ENCODE measurements at regions not wholly inside any gene's neighbourhood (a gene's known extent, or its start where the extent isn't known, plus 50 kb on each side); places are given as distances from the start of the nearest gene placed in this dataset.

DNA sequence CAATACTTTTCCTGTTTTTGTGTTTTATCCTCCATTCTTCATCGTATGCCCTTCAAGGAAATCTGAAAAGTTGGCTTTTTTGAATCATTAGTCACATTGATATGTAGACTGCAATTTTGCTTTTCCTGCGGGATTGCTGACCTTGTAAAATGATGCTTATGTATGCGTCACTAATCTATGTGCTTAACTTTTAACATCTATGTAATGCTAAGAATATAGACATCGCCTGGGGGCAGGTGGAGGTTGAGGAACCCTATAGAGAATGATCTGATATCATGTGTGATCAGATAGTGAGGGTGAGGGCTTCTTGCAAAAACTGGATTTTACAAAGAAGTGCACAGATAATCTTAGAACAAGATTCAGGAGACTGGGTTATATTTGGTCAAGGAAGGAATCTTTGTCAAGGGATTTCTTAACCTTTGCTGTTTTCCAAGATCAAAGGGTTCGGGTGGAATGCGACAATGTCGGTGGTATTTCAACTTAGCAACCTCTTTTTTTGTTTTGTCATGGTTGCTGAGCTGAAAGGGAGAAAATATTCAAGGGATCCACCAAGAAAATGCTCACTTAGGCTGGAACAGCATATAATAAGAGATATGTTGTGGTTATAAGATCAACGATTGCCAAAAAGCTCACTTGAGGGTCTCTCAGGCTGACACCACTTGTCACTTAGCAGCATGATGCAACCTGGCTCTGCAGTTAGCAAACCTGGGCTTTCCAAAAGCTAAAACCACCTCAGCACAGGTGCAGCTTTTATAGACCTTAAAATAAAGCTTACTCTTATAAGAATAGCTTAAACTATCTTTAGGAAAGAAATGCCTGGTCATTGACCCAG, 70.6 kb upstream of the PUDP start:
- DNase-seq (no peak), ATAC-seq (ENCODE audit: insufficient read depth, low FRiP score) (no peak)
- Histone ChIP-seq H3K4me3 (no peak overlapping the region), H3K27ac (ENCODE audit: low read depth in 1 of 2, low read length in 1 of 2) (no peak overlapping the region), H3K9me3 (ENCODE audit: control insufficient read depth in 4 of 4, insufficient read depth in 3 of 4, low read length in 3 of 4) (no peaks in the 10 kb centered on the region), H3K9ac (ENCODE audit: insufficient read depth in 1 of 2, low read length in 2 of 2) (no peak overlapping the region), H3K36me3 (ENCODE audit: control insufficient read depth in 4 of 4, insufficient read depth in 4 of 4, low read length in 4 of 4) (no peaks in the 10 kb centered on the region), H3K27me3 (ENCODE audit: control insufficient read depth in 3 of 3, insufficient read depth in 3 of 3, low read length in 2 of 3) (peaks cover 0 to 49% (median 16%) of the 10 kb centered on the region in 3 donors), H3K4me1 (ENCODE audit: control insufficient read depth in 5 of 5, insufficient read depth in 5 of 5, low read length in 5 of 5) (peaks cover 0 to 6% (median 0%) of the 10 kb centered on the region in 5 donors)
- 77 to 85% methylated on average over 8 of the region's 8 CpGs for WGBS, 2 donors
- TF ChIP-seq, protein P1, sequence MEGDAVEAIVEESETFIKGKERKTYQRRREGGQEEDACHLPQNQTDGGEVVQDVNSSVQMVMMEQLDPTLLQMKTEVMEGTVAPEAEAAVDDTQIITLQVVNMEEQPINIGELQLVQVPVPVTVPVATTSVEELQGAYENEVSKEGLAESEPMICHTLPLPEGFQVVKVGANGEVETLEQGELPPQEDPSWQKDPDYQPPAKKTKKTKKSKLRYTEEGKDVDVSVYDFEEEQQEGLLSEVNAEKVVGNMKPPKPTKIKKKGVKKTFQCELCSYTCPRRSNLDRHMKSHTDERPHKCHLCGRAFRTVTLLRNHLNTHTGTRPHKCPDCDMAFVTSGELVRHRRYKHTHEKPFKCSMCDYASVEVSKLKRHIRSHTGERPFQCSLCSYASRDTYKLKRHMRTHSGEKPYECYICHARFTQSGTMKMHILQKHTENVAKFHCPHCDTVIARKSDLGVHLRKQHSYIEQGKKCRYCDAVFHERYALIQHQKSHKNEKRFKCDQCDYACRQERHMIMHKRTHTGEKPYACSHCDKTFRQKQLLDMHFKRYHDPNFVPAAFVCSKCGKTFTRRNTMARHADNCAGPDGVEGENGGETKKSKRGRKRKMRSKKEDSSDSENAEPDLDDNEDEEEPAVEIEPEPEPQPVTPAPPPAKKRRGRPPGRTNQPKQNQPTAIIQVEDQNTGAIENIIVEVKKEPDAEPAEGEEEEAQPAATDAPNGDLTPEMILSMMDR (IDR thresholded peaks at IDR 0.05; ENCODE audit: control extremely low read depth, extremely low read depth) = no peak

DNA sequence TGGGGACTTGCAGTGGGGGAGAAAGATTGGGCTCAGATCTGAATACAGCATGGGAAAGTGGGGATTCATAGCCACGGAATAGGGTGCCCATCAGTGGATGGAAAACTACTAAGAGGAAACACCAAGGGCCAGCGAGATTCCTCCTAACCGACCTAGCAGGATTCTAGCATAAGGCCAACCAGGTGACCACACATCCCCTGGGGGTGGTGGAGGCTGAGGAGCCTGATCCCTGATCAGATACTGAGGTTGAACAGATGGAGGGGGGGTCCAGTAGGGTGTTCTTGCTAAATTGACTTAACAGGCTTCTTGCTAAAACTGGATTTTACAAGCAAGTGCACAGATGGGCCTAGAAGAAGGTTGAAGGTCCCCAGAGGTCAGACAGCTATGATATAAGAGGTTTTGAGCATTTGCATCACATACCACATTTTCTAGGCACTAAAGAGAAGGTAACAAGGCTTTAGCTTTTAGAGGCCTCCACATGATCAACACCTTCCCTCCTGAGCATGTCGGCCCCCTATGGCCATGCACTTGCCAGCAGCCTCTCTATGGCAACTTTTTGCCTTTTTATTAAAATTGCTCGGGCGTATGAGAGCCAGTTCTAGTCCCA, 69.1 kb upstream of the PUDP start:
- DNase-seq = no peak
- H3K9ac ChIP-seq (ENCODE audit: insufficient read depth in 1 of 2, low read length in 2 of 2) = no peak overlapping the region
- WGBS, 2 donors = 95 to 98% methylated on average over 6 of the region's 6 CpGs
- peaks cover 0 to 50% (median 13%) of the 10 kb centered on the region in 3 donors for H3K27me3 ChIP-seq (ENCODE audit: control insufficient read depth in 3 of 3, insufficient read depth in 3 of 3, low read length in 2 of 3)
- peaks cover 0 to 6% (median 0%) of the 10 kb centered on the region in 5 donors for H3K4me1 ChIP-seq (ENCODE audit: control insufficient read depth in 5 of 5, insufficient read depth in 5 of 5, low read length in 5 of 5)
- H3K36me3 ChIP-seq (ENCODE audit: control insufficient read depth in 4 of 4, insufficient read depth in 4 of 4, low read length in 4 of 4) = no peaks in the 10 kb centered on the region
- H3K27ac ChIP-seq (ENCODE audit: low read depth in 1 of 2, low read length in 1 of 2) = no peak overlapping the region
- no peak for ATAC-seq (ENCODE audit: insufficient read depth, low FRiP score)
- TF ChIP-seq, protein P1 (IDR thresholded peaks at IDR 0.05; ENCODE audit: control extremely low read depth, extremely low read depth) = no peak
- H3K9me3 ChIP-seq (ENCODE audit: control insufficient read depth in 4 of 4, insufficient read depth in 3 of 4, low read length in 3 of 4) = no peaks in the 10 kb centered on the region
- H3K4me3 ChIP-seq = no peak overlapping the region

DNA sequence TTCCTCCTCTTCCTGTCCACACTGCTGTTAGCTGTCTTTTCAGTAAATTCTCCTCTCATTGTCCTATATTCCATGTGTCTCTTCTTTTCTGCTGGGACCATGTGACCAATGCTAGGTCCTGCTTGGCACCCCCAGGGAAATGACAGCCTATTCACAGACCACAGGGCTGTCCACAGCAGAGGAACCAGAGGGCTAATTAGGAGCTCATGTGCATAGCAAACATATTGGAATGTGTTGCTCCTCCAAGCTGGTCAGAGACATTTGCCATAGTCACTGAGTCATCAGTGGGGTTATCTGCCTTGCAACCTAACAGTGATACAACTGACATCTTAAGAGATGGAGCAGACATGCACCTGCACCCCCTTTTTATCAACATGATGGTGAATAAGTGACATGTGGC, 67.9 kb upstream of the PUDP start:
- ATAC-seq (ENCODE audit: insufficient read depth, low FRiP score) (no peak), DNase-seq (no peak)
- Histone ChIP-seq H3K9me3 (ENCODE audit: control insufficient read depth in 4 of 4, insufficient read depth in 3 of 4, low read length in 3 of 4) (no peaks in the 10 kb centered on the region), H3K27me3 (ENCODE audit: control insufficient read depth in 3 of 3, insufficient read depth in 3 of 3, low read length in 2 of 3) (peaks cover 0 to 44% (median 11%) of the 10 kb centered on the region in 3 donors), H3K27ac (ENCODE audit: low read depth in 1 of 2, low read length in 1 of 2) (no peak overlapping the region), H3K4me3 (no peak overlapping the region), H3K9ac (ENCODE audit: insufficient read depth in 1 of 2, low read length in 2 of 2) (no peak overlapping the region), H3K4me1 (ENCODE audit: control insufficient read depth in 5 of 5, insufficient read depth in 5 of 5, low read length in 5 of 5) (peaks cover 0 to 6% (median 0%) of the 10 kb centered on the region in 5 donors), H3K36me3 (ENCODE audit: control insufficient read depth in 4 of 4, insufficient read depth in 4 of 4, low read length in 4 of 4) (no peaks in the 10 kb centered on the region)
- TF ChIP-seq, protein P1 (IDR thresholded peaks at IDR 0.05; ENCODE audit: control extremely low read depth, extremely low read depth) = no peak
